HG02973 (cell line): ENCODE measurements at regions not wholly inside any gene's neighbourhood (a gene's known extent, or its start where the extent isn't known, plus 50 kb on each side); places are given as distances from the start of the nearest gene placed in this dataset.

Source experiments
- ATAC-seq: cut with Tn5 transposase; IDR thresholded peaks from one replicate; pipeline ENCODE4 v1.9.1; 2021; ENCODE audit warnings: moderate library complexity; ENCODE audit not compliant: unreplicated experiment

- no peak for ATAC-seq
These were observed 716.8 kb downstream of the LRFN5 start for GRCh38 chr14:42323426-42323825.

GRCh38 chr14:42322531-42323284, 716.0 kb downstream of the LRFN5 start:
- no peak for ATAC-seq

- no peak for ATAC-seq
These were observed 713.3 kb downstream of the LRFN5 start for GRCh38 chr14:42319996-42320395.

GRCh38 chr14:42316693-42317092, 710.0 kb downstream of the LRFN5 start:
- ATAC-seq, result no peak

- no peak for ATAC-seq
These were observed 705.2 kb downstream of the LRFN5 start for GRCh38 chr14:42311876-42312275.

- ATAC-seq, result no peak
These were observed 700.7 kb downstream of the LRFN5 start for GRCh38 chr14:42307239-42307825.

GRCh38 chr14:42299692-42300091, 693.0 kb downstream of the LRFN5 start:
- ATAC-seq, result peak; percentile 99

GRCh38 chr14:42293180-42293579, 686.5 kb downstream of the LRFN5 start:
- ATAC-seq, result no peak

GRCh38 chr14:42277840-42278239, 671.2 kb downstream of the LRFN5 start:
- peak; percentile 59 for ATAC-seq

GRCh38 chr14:42269234-42269633, 662.6 kb downstream of the LRFN5 start:
- no peak for ATAC-seq

GRCh38 chr14:42248131-42248530, 641.5 kb downstream of the LRFN5 start:
- no peak for ATAC-seq

GRCh38 chr14:42241101-42241500, 634.4 kb downstream of the LRFN5 start:
- ATAC-seq, result no peak

GRCh38 chr14:42229976-42230375, 623.3 kb downstream of the LRFN5 start:
- ATAC-seq, result no peak

- no peak for ATAC-seq
These were observed 622.6 kb downstream of the LRFN5 start for GRCh38 chr14:42229294-42229693.

- no peak for ATAC-seq
These were observed 621.9 kb downstream of the LRFN5 start for GRCh38 chr14:42228611-42229010.

- ATAC-seq, result no peak
These were observed 617.6 kb downstream of the LRFN5 start for GRCh38 chr14:42224053-42224888.

- ATAC-seq, result peak; percentile 90
These were observed 616.3 kb downstream of the LRFN5 start for GRCh38 chr14:42222924-42223471.

GRCh38 chr14:42214981-42215491, 608.4 kb downstream of the LRFN5 start:
- ATAC-seq, result no peak

GRCh38 chr14:42200957-42201356, 594.3 kb downstream of the LRFN5 start:
- no peak for ATAC-seq

GRCh38 chr14:42198010-42198409, 591.3 kb downstream of the LRFN5 start:
- ATAC-seq, result no peak
